ENCODE measurements at regions not wholly inside any gene's neighbourhood (a gene's known extent, or its start where the extent isn't known, plus 50 kb on each side); places are given as distances from the start of the nearest gene placed in this dataset.

- no peak overlapping the region for H3K4me3 ChIP-seq (ENCODE audit: low read depth in 1 of 2, low read length in 1 of 2)
- H3K36me3 ChIP-seq: no peaks in the 10 kb centered on the region
- peaks cover 7% of the 10 kb centered on the region for H3K27me3 ChIP-seq
- no peak overlapping the region for H3K27ac ChIP-seq
- no peak for TF ChIP-seq CTCF (IDR thresholded peaks at IDR 0.05)
- no peaks in the 10 kb centered on the region for H3K4me1 ChIP-seq (ENCODE audit: control insufficient read depth in 1 of 2, insufficient read depth in 1 of 2, low read depth in 1 of 2, low read length in 1 of 2)
- no peaks in the 10 kb centered on the region for H3K9me3 ChIP-seq
These were observed 122.5 kb upstream of the ST8SIA2 start for GRCh38 chr15:92271179-92271578.

GRCh38 chr15:92272106-92272505, 121.6 kb upstream of the ST8SIA2 start:
- Histone ChIP-seq H3K9me3 (no peaks in the 10 kb centered on the region), H3K27ac (no peak overlapping the region), H3K4me3 (ENCODE audit: low read depth in 1 of 2, low read length in 1 of 2) (no peak overlapping the region), H3K36me3 (no peaks in the 10 kb centered on the region), H3K4me1 (ENCODE audit: control insufficient read depth in 1 of 2, insufficient read depth in 1 of 2, low read depth in 1 of 2, low read length in 1 of 2) (no peaks in the 10 kb centered on the region), H3K27me3 (peaks cover 7% of the 10 kb centered on the region)
- TF ChIP-seq CTCF (IDR thresholded peaks at IDR 0.05): no peak

GRCh38 chr15:92273286-92273685, 120.4 kb upstream of the ST8SIA2 start:
- Histone ChIP-seq H3K36me3 (no peaks in the 10 kb centered on the region), H3K4me3 (ENCODE audit: low read depth in 1 of 2, low read length in 1 of 2) (no peak overlapping the region), H3K9me3 (no peaks in the 10 kb centered on the region), H3K4me1 (ENCODE audit: control insufficient read depth in 1 of 2, insufficient read depth in 1 of 2, low read depth in 1 of 2, low read length in 1 of 2) (no peaks in the 10 kb centered on the region), H3K27me3 (peaks cover 7% of the 10 kb centered on the region), H3K27ac (no peak overlapping the region)
- no peak for TF ChIP-seq CTCF (IDR thresholded peaks at IDR 0.05)

GRCh38 chr15:92273723-92274122, 120.0 kb upstream of the ST8SIA2 start:
- TF ChIP-seq CTCF (IDR thresholded peaks at IDR 0.05): no peak
- Histone ChIP-seq H3K4me1 (ENCODE audit: control insufficient read depth in 1 of 2, insufficient read depth in 1 of 2, low read depth in 1 of 2, low read length in 1 of 2) (no peaks in the 10 kb centered on the region), H3K36me3 (no peaks in the 10 kb centered on the region)

GRCh38 chr15:92277776-92278175, 115.9 kb upstream of the ST8SIA2 start:
- no peak for TF ChIP-seq CTCF (IDR thresholded peaks at IDR 0.05)

More at GRCh38 chr15:92273723-92274122, 120.0 kb upstream of the ST8SIA2 start:
- Histone ChIP-seq H3K9me3 (no peaks in the 10 kb centered on the region), H3K4me3 (ENCODE audit: low read depth in 1 of 2, low read length in 1 of 2) (no peak overlapping the region), H3K27ac (no peak overlapping the region), H3K27me3 (peaks cover 7% of the 10 kb centered on the region)

GRCh38 chr15:92283813-92284212, 109.9 kb upstream of the ST8SIA2 start:
- no peak for TF ChIP-seq CTCF (IDR thresholded peaks at IDR 0.05)
- Histone ChIP-seq H3K9me3 (no peaks in the 10 kb centered on the region), H3K27me3 (no peaks in the 10 kb centered on the region), H3K4me3 (ENCODE audit: low read depth in 1 of 2, low read length in 1 of 2) (no peak overlapping the region), H3K4me1 (ENCODE audit: control insufficient read depth in 1 of 2, insufficient read depth in 1 of 2, low read depth in 1 of 2, low read length in 1 of 2) (no peaks in the 10 kb centered on the region), H3K36me3 (no peaks in the 10 kb centered on the region), H3K27ac (no peak overlapping the region)

More at GRCh38 chr15:92277776-92278175, 115.9 kb upstream of the ST8SIA2 start:
- H3K4me1 ChIP-seq (ENCODE audit: control insufficient read depth in 1 of 2, insufficient read depth in 1 of 2, low read depth in 1 of 2, low read length in 1 of 2): no peaks in the 10 kb centered on the region
- no peak overlapping the region for H3K27ac ChIP-seq
- no peaks in the 10 kb centered on the region for H3K36me3 ChIP-seq
- no peak overlapping the region for H3K4me3 ChIP-seq (ENCODE audit: low read depth in 1 of 2, low read length in 1 of 2)
- peaks cover 7% of the 10 kb centered on the region for H3K27me3 ChIP-seq
- H3K9me3 ChIP-seq: no peaks in the 10 kb centered on the region
